PFSK-1 (cell line): ENCODE measurements at regions not wholly inside any gene's neighbourhood (a gene's known extent, or its start where the extent isn't known, plus 50 kb on each side); places are given as distances from the start of the nearest gene placed in this dataset.

Experiments used
- POLR2AphosphoS5 ChIP-seq: IDR thresholded peaks from 2 replicates; pipeline ENCODE4 v1.6.1; 2012; ENCODE audit warnings: low read depth, mild to moderate bottlenecking, control low read depth, low read length, moderate library complexity
- REST ChIP-seq, 2 experiments: IDR thresholded peaks; 2 replicates each; pipeline versions ENCODE4 v1.6.1 to v1.8.0; 2011 to 2012; ENCODE audit warnings: low read depth in 2 of 2, low read length in 2 of 2, control low read depth in 1 of 2, inconsistent platforms in 1 of 2, mild to moderate bottlenecking in 1 of 2, moderate library complexity in 1 of 2; ENCODE audit not compliant: insufficient read depth in 1 of 2
- SIN3A ChIP-seq: IDR thresholded peaks from 2 replicates; pipeline ENCODE4 v1.6.1; 2012; ENCODE audit warnings: mild to moderate bottlenecking, low read length, moderate library complexity, borderline replicate concordance; ENCODE audit not compliant: insufficient read depth
- TAF1 ChIP-seq: IDR thresholded peaks from 2 replicates; pipeline ENCODE4 v1.6.1; 2012; ENCODE audit warnings: low read length, control low read depth, borderline replicate concordance; ENCODE audit not compliant: insufficient read depth

- TF ChIP-seq SIN3A: no peak
- TF ChIP-seq REST (IDR thresholded peaks at IDR 0.05; ENCODE audit: insufficient read depth in 1 of 2, low read depth in 2 of 2, low read length in 2 of 2): no peak
- TF ChIP-seq TAF1: no peak
- no peak for TF ChIP-seq POLR2AphosphoS5
These were observed 62.8 kb upstream of the CTNNBL1 start for GRCh38 chr20:37630993-37631392.
